CD14-positive monocyte (primary cell): ENCODE measurements at regions not wholly inside any gene's neighbourhood (a gene's known extent, or its start where the extent isn't known, plus 50 kb on each side); places are given as distances from the start of the nearest gene placed in this dataset.

Experiments
- DNase-seq, 3 donors: peaks; one replicate each; pipeline ENCODE4 v3.0.0-alpha.2; 2011 to 2022
- H2AFZ ChIP-seq: 2 replicates; pipeline ENCODE4 v1.6.0; 2012; ENCODE audit warnings: mild to moderate bottlenecking, low read depth, low read length, inconsistent platforms; ENCODE audit not compliant: insufficient read depth, poor library complexity, severe bottlenecking
- H3K27ac ChIP-seq, 2 donors: 1 replicate in 1 of 2; 2 replicates in 1 of 2; pipeline ENCODE4 v1.5.1; 2012 to 2013; ENCODE audit warnings: low read length in 2 of 2, control low read depth in 1 of 2, inconsistent platforms in 1 of 2, low read depth in 1 of 2, mild to moderate bottlenecking in 1 of 2
- H3K27me3 ChIP-seq, 2 donors: one replicate each; pipeline versions ENCODE4 v1.6.0 to v1.6.1; 2011 to 2013; ENCODE audit warnings: low read length in 2 of 2; ENCODE audit not compliant: control insufficient read depth in 2 of 2, insufficient read depth in 2 of 2
- H3K36me3 ChIP-seq, 2 donors: replicated peaks in 1 of 2; 1 replicate in 1 of 2; 2 replicates in 1 of 2; pipeline versions ENCODE4 v1.5.1 to v1.6.1; 2012 to 2013; ENCODE audit warnings: low read length in 2 of 2, control low read depth in 1 of 2, inconsistent platforms in 1 of 2, mild to moderate bottlenecking in 1 of 2; ENCODE audit not compliant: insufficient read depth in 2 of 2, control insufficient read depth in 1 of 2
- H3K4me1 ChIP-seq, 2 donors: 1 replicate in 1 of 2; 2 replicates in 1 of 2; pipeline versions ENCODE4 v1.5.1 to v1.6.1; 2012 to 2013; ENCODE audit warnings: low read length in 2 of 2, control low read depth in 1 of 2, inconsistent platforms in 1 of 2, mild to moderate bottlenecking in 1 of 2, moderate library complexity in 1 of 2; ENCODE audit not compliant: insufficient read depth in 2 of 2, control insufficient read depth in 1 of 2
- H3K4me2 ChIP-seq: replicated peaks from 2 replicates; pipeline ENCODE3; 2012; ENCODE audit warnings: low read length, moderate library complexity, mild to moderate bottlenecking; ENCODE audit not compliant: poor library complexity, severe bottlenecking; ENCODE audit errors: extremely low read depth
- H3K4me3 ChIP-seq, 3 experiments: fragments of 200-600 bp in 1 of 3; sonication (generic) in 1 of 3; replicated peaks in 1 of 3; 1 replicate in 2 of 3; 2 replicates in 1 of 3; pipeline ENCODE4 v1.5.1; 2011 to 2013; ENCODE audit warnings: low read length in 3 of 3, mild to moderate bottlenecking in 3 of 3, control low read depth in 2 of 3, low read depth in 2 of 3, inconsistent platforms in 1 of 3, moderate library complexity in 1 of 3
- H3K79me2 ChIP-seq: 2 replicates; pipeline ENCODE4 v1.6.0; 2012; ENCODE audit warnings: mild to moderate bottlenecking, control low read depth, inconsistent platforms, low read length, moderate library complexity; ENCODE audit not compliant: insufficient read depth
- H3K9ac ChIP-seq: 2 replicates; pipeline ENCODE4 v1.6.0; 2017; ENCODE audit warnings: low read length, mild to moderate bottlenecking; ENCODE audit not compliant: insufficient read depth, poor library complexity, severe bottlenecking
- H3K9me3 ChIP-seq, 2 donors: replicated peaks in 1 of 2; 1 replicate in 1 of 2; 2 replicates in 1 of 2; pipeline versions ENCODE4 v1.5.1 to v1.6.1; 2012 to 2013; ENCODE audit warnings: low read length in 2 of 2, control low read depth in 1 of 2; ENCODE audit not compliant: control insufficient read depth in 1 of 2, insufficient read depth in 1 of 2
- H4K20me1 ChIP-seq: 2 replicates; pipeline ENCODE4 v1.6.0; 2012; ENCODE audit warnings: mild to moderate bottlenecking, low read length, control low read depth, moderate library complexity; ENCODE audit not compliant: insufficient read depth
- H3K27ac Mint-ChIP-seq, 7 donors: one replicate each; pipeline ENCODE4 v1.8.0; 2020; ENCODE audit warnings: mild to moderate bottlenecking in 7 of 7, mixed read lengths in 7 of 7, moderate library complexity in 6 of 7, inconsistent platforms in 2 of 7
- H3K27me3 Mint-ChIP-seq, 3 donors: one replicate each; pipeline ENCODE4 v1.8.0; 2021 to 2022; ENCODE audit warnings: low read depth in 3 of 3, mild to moderate bottlenecking in 3 of 3, mixed read lengths in 3 of 3, moderate library complexity in 3 of 3, inconsistent platforms in 1 of 3
- H3K36me3 Mint-ChIP-seq, 2 donors: one replicate each; pipeline ENCODE4 v1.8.0; 2020; ENCODE audit warnings: mixed read lengths in 2 of 2, inconsistent platforms in 1 of 2, mild to moderate bottlenecking in 1 of 2
- H3K4me1 Mint-ChIP-seq: one replicate; pipeline ENCODE4 v1.8.0; 2020; ENCODE audit warnings: mild to moderate bottlenecking, mixed read lengths
- H3K4me3 Mint-ChIP-seq, 2 donors: one replicate each; pipeline ENCODE4 v1.8.0; 2020; ENCODE audit warnings: mild to moderate bottlenecking in 2 of 2, mixed read lengths in 2 of 2, moderate library complexity in 1 of 2
- H3K9me3 Mint-ChIP-seq, 7 donors: one replicate each; pipeline ENCODE4 v1.8.0; 2020 to 2022; ENCODE audit warnings: mixed read lengths in 7 of 7, mild to moderate bottlenecking in 6 of 7, moderate library complexity in 6 of 7, inconsistent platforms in 2 of 7
- WGBS: methylation state at CpG from one replicate; pipeline ENCODE4 v1.1.5; 2013; ENCODE audit warnings: missing lambda C conversion rate; ENCODE audit not compliant: insufficient coverage; 5-methylcytosine and 5-hydroxymethylcytosine counted together
- intact Hi-C, 2 donors: fragments of 100-400 bp; cut with micrococcal nuclease; formaldehyde crosslinking; loops; one replicate each; pipeline versions ENCODE4 v1.15.0 to v1.15.1; 2023
- TF ChIP-seq, protein P1 (sequence below): fragments of 200-600 bp; IDR thresholded peaks from one replicate; pipeline ENCODE4 v1.8.0; 2022; ENCODE audit warnings: antibody characterized with exemption, mild to moderate bottlenecking

DNA sequence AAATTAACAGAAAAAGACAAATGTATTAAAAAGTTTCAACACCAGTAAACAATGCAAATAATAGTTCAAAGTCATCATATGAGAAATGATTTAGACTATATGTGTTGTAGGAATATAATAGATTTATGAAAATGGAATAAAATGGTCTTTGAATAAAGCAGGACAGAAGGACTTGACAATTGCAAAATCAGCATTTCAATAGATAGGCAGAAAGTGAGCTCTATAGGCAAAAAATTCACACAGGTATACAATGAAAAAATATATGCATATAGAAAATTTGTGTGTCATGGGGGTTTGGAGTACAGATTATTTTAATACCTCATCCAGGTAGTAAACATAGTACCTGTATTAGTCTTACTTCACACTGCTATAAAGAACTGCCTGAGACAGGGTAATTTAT, 571.1 kb upstream of the EYS start:
- H3K4me1 Mint-ChIP-seq = no peaks in the 10 kb centered on the region
- TF ChIP-seq, protein P1, sequence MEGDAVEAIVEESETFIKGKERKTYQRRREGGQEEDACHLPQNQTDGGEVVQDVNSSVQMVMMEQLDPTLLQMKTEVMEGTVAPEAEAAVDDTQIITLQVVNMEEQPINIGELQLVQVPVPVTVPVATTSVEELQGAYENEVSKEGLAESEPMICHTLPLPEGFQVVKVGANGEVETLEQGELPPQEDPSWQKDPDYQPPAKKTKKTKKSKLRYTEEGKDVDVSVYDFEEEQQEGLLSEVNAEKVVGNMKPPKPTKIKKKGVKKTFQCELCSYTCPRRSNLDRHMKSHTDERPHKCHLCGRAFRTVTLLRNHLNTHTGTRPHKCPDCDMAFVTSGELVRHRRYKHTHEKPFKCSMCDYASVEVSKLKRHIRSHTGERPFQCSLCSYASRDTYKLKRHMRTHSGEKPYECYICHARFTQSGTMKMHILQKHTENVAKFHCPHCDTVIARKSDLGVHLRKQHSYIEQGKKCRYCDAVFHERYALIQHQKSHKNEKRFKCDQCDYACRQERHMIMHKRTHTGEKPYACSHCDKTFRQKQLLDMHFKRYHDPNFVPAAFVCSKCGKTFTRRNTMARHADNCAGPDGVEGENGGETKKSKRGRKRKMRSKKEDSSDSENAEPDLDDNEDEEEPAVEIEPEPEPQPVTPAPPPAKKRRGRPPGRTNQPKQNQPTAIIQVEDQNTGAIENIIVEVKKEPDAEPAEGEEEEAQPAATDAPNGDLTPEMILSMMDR = no peak
- intact Hi-C loops = no loop called here

DNA sequence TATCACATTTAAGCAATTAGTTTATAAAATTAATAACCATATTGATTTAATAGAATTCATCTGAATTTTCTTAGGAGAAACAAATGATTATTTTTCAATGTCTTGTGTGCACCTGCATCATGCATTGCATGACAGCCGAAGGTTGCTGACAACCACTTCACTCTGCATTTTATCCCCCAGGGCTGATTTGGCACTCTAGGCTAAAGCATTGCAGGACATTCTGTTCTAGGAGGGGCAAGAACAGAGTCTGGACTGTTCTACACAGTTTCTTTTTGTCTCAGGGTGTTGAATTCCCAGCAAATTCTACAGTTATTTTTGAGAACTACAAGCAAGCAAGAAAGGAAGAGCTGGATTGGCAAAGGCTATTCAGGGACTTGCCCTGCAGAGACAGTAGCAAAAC, 570.4 kb upstream of the EYS start:
- Histone ChIP-seq H3K4me3 (no peak overlapping the region), H2AFZ (no peak overlapping the region), H3K36me3 (no peaks in the 10 kb centered on the region), H3K79me2 (no peaks in the 10 kb centered on the region), H3K4me2 (no peak overlapping the region), H3K27ac (no peak overlapping the region), H3K27me3 (no peaks in the 10 kb centered on the region), H3K4me1 (no peaks in the 10 kb centered on the region), H3K9ac (no peak overlapping the region), H3K9me3 (peaks cover 4 to 8% of the 10 kb centered on the region in 2 donors), H4K20me1 (no peaks in the 10 kb centered on the region)
- Mint-ChIP-seq H3K27ac (no peak overlapping the region), H3K4me1 (no peaks in the 10 kb centered on the region), H3K4me3 (no peak overlapping the region), H3K9me3 (peaks cover 0 to 6% (median 2%) of the 10 kb centered on the region in 7 donors), H3K27me3 (no peaks in the 10 kb centered on the region), H3K36me3 (no peaks in the 10 kb centered on the region)
- intact Hi-C loops = no loop called here
- no peak for DNase-seq
- WGBS = no CpG with 5 or more reads among the region's 1 CpG
- TF ChIP-seq, protein P1 = no peak

More for the DNA sequence above, 571.1 kb upstream of the EYS start:
- H4K20me1 ChIP-seq = no peaks in the 10 kb centered on the region
- H3K36me3 Mint-ChIP-seq = no peaks in the 10 kb centered on the region
- no peaks in the 10 kb centered on the region for H3K4me1 ChIP-seq
- peaks cover 0 to 6% (median 2%) of the 10 kb centered on the region in 7 donors for H3K9me3 Mint-ChIP-seq
- no peak overlapping the region for H3K4me3 Mint-ChIP-seq
- H3K9ac ChIP-seq = no peak overlapping the region
- H3K27ac ChIP-seq = no peak overlapping the region
- H3K36me3 ChIP-seq = no peaks in the 10 kb centered on the region
- H3K4me2 ChIP-seq = no peak overlapping the region
- peaks cover 4 to 8% of the 10 kb centered on the region in 2 donors for H3K9me3 ChIP-seq
- no peaks in the 10 kb centered on the region for H3K27me3 ChIP-seq
- no peak overlapping the region for H2AFZ ChIP-seq
- no peak overlapping the region for H3K4me3 ChIP-seq
- no peak for DNase-seq
- H3K27ac Mint-ChIP-seq = no peak overlapping the region
- H3K27me3 Mint-ChIP-seq = no peaks in the 10 kb centered on the region
- no peaks in the 10 kb centered on the region for H3K79me2 ChIP-seq
